ENCODE measurements at regions not wholly inside any gene's neighbourhood (a gene's known extent, or its start where the extent isn't known, plus 50 kb on each side); places are given as distances from the start of the nearest gene placed in this dataset.

GRCh38 chr12:13504736-13505135 lies 308.2 kb downstream of the EMP1 start:
- no peaks in the 10 kb centered on the region for H3K36me3 Mint-ChIP-seq (ENCODE audit: unreplicated experiment)
- no peak for DNase-seq (ENCODE audit: extremely low spot score, unreplicated experiment)
- TF ChIP-seq CTCF (IDR thresholded peaks at IDR 0.05), result no peak

GRCh38 chr12:13504074-13504473 lies 307.5 kb downstream of the EMP1 start:
- Mint-ChIP-seq H3K4me3 (ENCODE audit: unreplicated experiment) (no peak overlapping the region), H3K27ac (ENCODE audit: unreplicated experiment) (no peak overlapping the region), H3K36me3 (ENCODE audit: unreplicated experiment) (no peaks in the 10 kb centered on the region), H3K4me1 (ENCODE audit: unreplicated experiment) (no peaks in the 10 kb centered on the region), H3K9me3 (ENCODE audit: unreplicated experiment) (no peaks in the 10 kb centered on the region), H3K27me3 (ENCODE audit: unreplicated experiment) (no peaks in the 10 kb centered on the region)
- no peak for DNase-seq (ENCODE audit: extremely low spot score, unreplicated experiment)
- TF ChIP-seq CTCF (IDR thresholded peaks at IDR 0.05), result no peak

More at GRCh38 chr12:13504736-13505135, 308.2 kb downstream of the EMP1 start:
- Mint-ChIP-seq H3K4me1 (ENCODE audit: unreplicated experiment) (no peaks in the 10 kb centered on the region), H3K9me3 (ENCODE audit: unreplicated experiment) (no peaks in the 10 kb centered on the region), H3K4me3 (ENCODE audit: unreplicated experiment) (no peak overlapping the region), H3K27ac (ENCODE audit: unreplicated experiment) (no peak overlapping the region), H3K27me3 (ENCODE audit: unreplicated experiment) (no peaks in the 10 kb centered on the region)

- no peak for TF ChIP-seq CTCF (IDR thresholded peaks at IDR 0.05)
- Mint-ChIP-seq H3K27me3 (ENCODE audit: unreplicated experiment) (peaks cover 2% of the 10 kb centered on the region), H3K36me3 (ENCODE audit: unreplicated experiment) (no peaks in the 10 kb centered on the region), H3K4me1 (ENCODE audit: unreplicated experiment) (no peaks in the 10 kb centered on the region), H3K4me3 (ENCODE audit: unreplicated experiment) (no peak overlapping the region), H3K9me3 (ENCODE audit: unreplicated experiment) (no peaks in the 10 kb centered on the region), H3K27ac (ENCODE audit: unreplicated experiment) (no peak overlapping the region)
- no peak for DNase-seq (ENCODE audit: extremely low spot score, unreplicated experiment)
Measured at GRCh38 chr12:13503094-13503835, 306.7 kb downstream of the EMP1 start.

- H3K27ac Mint-ChIP-seq (ENCODE audit: unreplicated experiment), result no peak overlapping the region
- H3K4me3 Mint-ChIP-seq (ENCODE audit: unreplicated experiment), result no peak overlapping the region
- no peak for TF ChIP-seq CTCF (IDR thresholded peaks at IDR 0.05)
- DNase-seq (ENCODE audit: extremely low spot score, unreplicated experiment), result no peak
- H3K36me3 Mint-ChIP-seq (ENCODE audit: unreplicated experiment), result no peaks in the 10 kb centered on the region
- peaks cover 14% of the 10 kb centered on the region for H3K27me3 Mint-ChIP-seq (ENCODE audit: unreplicated experiment)
- H3K4me1 Mint-ChIP-seq (ENCODE audit: unreplicated experiment), result no peaks in the 10 kb centered on the region
- H3K9me3 Mint-ChIP-seq (ENCODE audit: unreplicated experiment), result no peaks in the 10 kb centered on the region
Measured at GRCh38 chr12:13499008-13499407, 302.5 kb downstream of the EMP1 start.

GRCh38 chr12:13496111-13496510 lies 299.6 kb downstream of the EMP1 start:
- no peak overlapping the region for H3K27ac Mint-ChIP-seq (ENCODE audit: unreplicated experiment)
- H3K4me3 Mint-ChIP-seq (ENCODE audit: unreplicated experiment), result no peak overlapping the region
- no peaks in the 10 kb centered on the region for H3K36me3 Mint-ChIP-seq (ENCODE audit: unreplicated experiment)
- TF ChIP-seq CTCF (IDR thresholded peaks at IDR 0.05), result no peak
- no peak for DNase-seq (ENCODE audit: extremely low spot score, unreplicated experiment)
- H3K9me3 Mint-ChIP-seq (ENCODE audit: unreplicated experiment), result no peaks in the 10 kb centered on the region
- H3K27me3 Mint-ChIP-seq (ENCODE audit: unreplicated experiment), result peaks cover 32% of the 10 kb centered on the region
- H3K4me1 Mint-ChIP-seq (ENCODE audit: unreplicated experiment), result no peaks in the 10 kb centered on the region

Data from osteocyte (in vitro differentiated cells).